ENCODE measurements at regions not wholly inside any gene's neighbourhood (a gene's known extent, or its start where the extent isn't known, plus 50 kb on each side); places are given as distances from the start of the nearest gene placed in this dataset.

DNA sequence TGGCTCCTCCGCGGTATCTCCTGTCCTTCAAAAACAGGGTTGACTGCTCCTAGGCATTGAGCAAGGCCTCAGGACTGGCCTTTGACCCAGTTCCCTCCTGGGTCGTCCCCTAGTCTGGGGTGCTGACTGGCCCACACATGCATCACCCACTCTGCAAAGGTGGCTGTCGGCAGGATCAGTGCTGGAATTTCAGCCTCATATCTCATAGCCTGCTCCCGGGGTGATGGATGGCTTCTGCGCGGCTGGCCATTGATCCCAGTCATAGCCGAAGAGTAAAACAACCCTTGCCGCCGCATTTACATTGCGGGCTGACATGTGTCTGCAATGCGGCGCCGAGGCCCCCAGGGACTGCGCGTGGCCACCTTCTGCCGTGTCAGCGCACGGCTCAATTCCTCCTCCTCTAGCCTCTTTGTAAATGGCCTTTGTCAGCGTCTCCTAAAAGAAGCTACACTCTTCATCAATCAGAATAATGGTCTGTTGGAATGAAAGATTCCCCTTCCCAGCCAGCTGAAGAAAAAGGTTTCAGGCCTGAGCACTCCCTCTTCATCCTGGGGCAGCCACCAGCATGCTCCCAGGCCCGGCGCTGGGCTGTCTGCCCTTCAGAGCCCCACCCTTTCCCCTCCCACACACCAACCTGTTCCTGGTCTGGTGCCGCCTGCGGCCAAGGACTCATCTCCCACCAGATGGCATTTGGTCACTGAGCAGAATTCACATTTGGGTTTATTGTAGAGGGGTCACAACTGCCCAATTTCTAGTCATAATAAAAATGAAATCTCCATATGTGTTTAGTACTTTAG, 159.0 kb downstream of the PJA2 start:
- no peak for TF ChIP-seq CTCF (IDR thresholded peaks at IDR 0.05)
- TF ChIP-seq EZH2 (IDR thresholded peaks at IDR 0.05), result no peak
- no peak for TF ChIP-seq EZH2phosphoT487 (IDR thresholded peaks at IDR 0.05)

All from neural progenitor cell (in vitro differentiated cells).